Neural progenitor cell (in vitro differentiated cells): ENCODE measurements at regions not wholly inside any gene's neighbourhood (a gene's known extent, or its start where the extent isn't known, plus 50 kb on each side); places are given as distances from the start of the nearest gene placed in this dataset.

Source experiments
- DNase-seq: peaks from one replicate; pipeline ENCODE4 v3.0.0-alpha.2; 2016; ENCODE audit warnings: low spot score
- H2AFZ ChIP-seq: fragments of 200-600 bp; sonication (generic); replicated peaks from 2 replicates; pipeline ENCODE4 v1.6.1; 2016; ENCODE audit warnings: antibody characterized with exemption
- H3F3A ChIP-seq: fragments of 200-600 bp; sonication (generic); 2 replicates; pipeline ENCODE4 v1.6.1; 2016; ENCODE audit warnings: antibody characterized with exemption, low read depth
- H3K27ac ChIP-seq: fragments of 200-600 bp; sonication (generic); 2 replicates; pipeline ENCODE4 v1.5.1; 2016; ENCODE audit warnings: mild to moderate bottlenecking
- H3K27me3 ChIP-seq: fragments of 200-600 bp; sonication (generic); 2 replicates; pipeline ENCODE4 v1.6.1; 2016; ENCODE audit warnings: mild to moderate bottlenecking, moderate library complexity
- H3K36me3 ChIP-seq: fragments of 200-600 bp; sonication (generic); 2 replicates; pipeline ENCODE4 v1.5.1; 2016
- H3K4me1 ChIP-seq: fragments of 200-600 bp; sonication (generic); 2 replicates; pipeline ENCODE4 v1.6.1; 2016; ENCODE audit warnings: mixed run types
- H3K4me2 ChIP-seq: fragments of 200-600 bp; sonication (generic); 2 replicates; pipeline ENCODE4 v1.6.1; 2016
- H3K4me3 ChIP-seq: fragments of 200-600 bp; sonication (generic); 2 replicates; pipeline ENCODE4 v1.5.1; 2016
- H3K79me2 ChIP-seq: fragments of 200-600 bp; sonication (generic); 2 replicates; pipeline ENCODE4 v1.6.1; 2016; ENCODE audit warnings: low read depth
- H3K9ac ChIP-seq: fragments of 200-600 bp; sonication (generic); 2 replicates; pipeline ENCODE4 v1.6.1; 2016
- H3K9me3 ChIP-seq: fragments of 200-600 bp; sonication (generic); 2 replicates; pipeline ENCODE4 v1.5.1; 2016; ENCODE audit warnings: low read depth
- H4K20me1 ChIP-seq: fragments of 200-600 bp; sonication (generic); 2 replicates; pipeline ENCODE4 v1.6.1; 2016; ENCODE audit warnings: low read depth
- H3K27ac Mint-ChIP-seq: 3 replicates; pipeline ENCODE4 v1.8.0; 2021; ENCODE audit warnings: mixed read lengths
- H3K27me3 Mint-ChIP-seq: 2 replicates; pipeline ENCODE4 v1.8.0; 2022; ENCODE audit warnings: low read depth, mild to moderate bottlenecking, inconsistent platforms, moderate library complexity, mixed read lengths; ENCODE audit not compliant: insufficient read depth
- H3K36me3 Mint-ChIP-seq: 3 replicates; pipeline ENCODE4 v1.8.0; 2021; ENCODE audit warnings: mixed read lengths
- H3K4me1 Mint-ChIP-seq: 3 replicates; pipeline ENCODE4 v1.8.0; 2021; ENCODE audit warnings: mixed read lengths
- H3K4me3 Mint-ChIP-seq: 3 replicates; pipeline ENCODE4 v1.8.0; 2021; ENCODE audit warnings: mild to moderate bottlenecking, moderate library complexity, mixed read lengths
- H3K9me3 Mint-ChIP-seq: 3 replicates; pipeline ENCODE4 v1.8.0; 2020; ENCODE audit warnings: mixed read lengths
- CTCF ChIP-seq: fragments of 200-600 bp; sonication (generic); IDR thresholded peaks from 2 replicates; pipeline ENCODE4 v1.5.1; 2017; ENCODE audit warnings: antibody characterized with exemption, mild to moderate bottlenecking
- EZH2 ChIP-seq: fragments of 200-600 bp; sonication (generic); IDR thresholded peaks from 2 replicates; pipeline ENCODE4 v1.6.1; 2017; ENCODE audit warnings: antibody characterized with exemption, mild to moderate bottlenecking, moderate library complexity
- EZH2phosphoT487 ChIP-seq: fragments of 200-600 bp; sonication (generic); IDR thresholded peaks from 2 replicates; pipeline ENCODE4 v1.6.1; 2017; ENCODE audit warnings: antibody characterized with exemption

GRCh38 chr5:60339691-60340201 lies 360.2 kb downstream of the DEPDC1B start:
- no peaks in the 10 kb centered on the region for H3K27me3 Mint-ChIP-seq
- H3K27ac ChIP-seq: no peak overlapping the region
- H4K20me1 ChIP-seq: no peaks in the 10 kb centered on the region
- DNase-seq: no peak
- no peaks in the 10 kb centered on the region for H3K4me1 Mint-ChIP-seq
- H3K9me3 ChIP-seq: no peaks in the 10 kb centered on the region
- H3K27ac Mint-ChIP-seq: no peak overlapping the region
- H3K79me2 ChIP-seq: no peaks in the 10 kb centered on the region
- no peak overlapping the region for H2AFZ ChIP-seq
- TF ChIP-seq CTCF: no peak
- no peak for TF ChIP-seq EZH2
- no peak for TF ChIP-seq EZH2phosphoT487
- no peaks in the 10 kb centered on the region for H3K27me3 ChIP-seq
- no peak overlapping the region for H3K9ac ChIP-seq
- H3K4me2 ChIP-seq: no peak overlapping the region
- H3K4me1 ChIP-seq: peaks cover under 1% of the 10 kb centered on the region
- no peak overlapping the region for H3K4me3 ChIP-seq
- H3K36me3 ChIP-seq: no peaks in the 10 kb centered on the region
- H3F3A ChIP-seq: no peaks in the 10 kb centered on the region
- no peaks in the 10 kb centered on the region for H3K36me3 Mint-ChIP-seq
- H3K4me3 Mint-ChIP-seq: no peak overlapping the region
- no peaks in the 10 kb centered on the region for H3K9me3 Mint-ChIP-seq

GRCh38 chr5:60338846-60339245 lies 361.1 kb downstream of the DEPDC1B start:
- TF ChIP-seq EZH2 (no peak), CTCF (no peak), EZH2phosphoT487 (no peak)
- H3K4me1 ChIP-seq: peaks cover 6% of the 10 kb centered on the region
- no peaks in the 10 kb centered on the region for H3K27me3 ChIP-seq
- DNase-seq: no peak
- no peaks in the 10 kb centered on the region for H3F3A ChIP-seq
- H3K36me3 ChIP-seq: no peaks in the 10 kb centered on the region
- no peak overlapping the region for H2AFZ ChIP-seq
- H3K4me1 Mint-ChIP-seq: no peaks in the 10 kb centered on the region
- no peaks in the 10 kb centered on the region for H3K9me3 ChIP-seq
- no peak overlapping the region for H3K4me3 ChIP-seq
- H3K36me3 Mint-ChIP-seq: no peaks in the 10 kb centered on the region
- H3K27ac ChIP-seq: no peak overlapping the region
- no peaks in the 10 kb centered on the region for H4K20me1 ChIP-seq
- no peak overlapping the region for H3K27ac Mint-ChIP-seq
- no peaks in the 10 kb centered on the region for H3K79me2 ChIP-seq
- no peaks in the 10 kb centered on the region for H3K9me3 Mint-ChIP-seq
- H3K9ac ChIP-seq: no peak overlapping the region
- H3K4me3 Mint-ChIP-seq: no peak overlapping the region
- no peaks in the 10 kb centered on the region for H3K27me3 Mint-ChIP-seq
- H3K4me2 ChIP-seq: no peak overlapping the region

DNA sequence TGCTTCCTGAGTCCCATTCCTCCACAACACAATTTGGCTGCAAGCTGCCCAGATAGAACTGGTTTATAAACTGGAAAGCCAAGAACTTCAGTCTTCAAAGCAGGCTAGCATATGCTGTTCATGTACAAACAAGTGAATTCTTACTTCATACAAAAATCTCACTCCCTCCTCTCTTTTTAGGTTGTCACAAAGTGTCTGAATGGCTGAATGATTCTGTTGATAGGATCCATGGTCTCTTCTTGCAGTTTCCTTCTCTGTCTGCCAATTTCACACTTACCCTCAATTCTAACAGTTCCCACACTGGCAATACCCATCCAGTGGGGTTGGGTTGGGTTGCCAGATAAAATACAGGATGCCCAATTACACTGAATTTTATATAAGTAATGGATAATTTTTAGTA lies 363.5 kb downstream of the DEPDC1B start:
- H3K4me1 ChIP-seq: peaks cover 6% of the 10 kb centered on the region
- H2AFZ ChIP-seq: no peak overlapping the region
- H3K9me3 ChIP-seq: no peaks in the 10 kb centered on the region
- no peaks in the 10 kb centered on the region for H4K20me1 ChIP-seq
- Mint-ChIP-seq H3K9me3 (no peaks in the 10 kb centered on the region), H3K27ac (no peak overlapping the region), H3K4me1 (peaks cover under 1% of the 10 kb centered on the region), H3K36me3 (no peaks in the 10 kb centered on the region), H3K4me3 (no peak overlapping the region), H3K27me3 (no peaks in the 10 kb centered on the region)
- H3K79me2 ChIP-seq: no peaks in the 10 kb centered on the region
- H3K27me3 ChIP-seq: no peaks in the 10 kb centered on the region
- no peak for TF ChIP-seq EZH2phosphoT487
- no peak for TF ChIP-seq CTCF
- no peak overlapping the region for H3K9ac ChIP-seq
- no peak overlapping the region for H3K4me2 ChIP-seq
- no peaks in the 10 kb centered on the region for H3K36me3 ChIP-seq
- no peak overlapping the region for H3K4me3 ChIP-seq
- H3K27ac ChIP-seq: no peak overlapping the region
- H3F3A ChIP-seq: no peaks in the 10 kb centered on the region
- no peak for DNase-seq
